Spleen (tissue), 11 donors: ENCODE measurements at regions not wholly inside any gene's neighbourhood (a gene's known extent, or its start where the extent isn't known, plus 50 kb on each side); places are given as distances from the start of the nearest gene placed in this dataset.

Source experiments
- DNase-seq: peaks from one replicate; pipeline ENCODE4 v3.0.0-alpha.2; 2020
- H3K27ac ChIP-seq, 8 donors: fragments of 200-600 bp; sonication (generic) in 7 of 8; 1 replicate in 4 of 8; 2 replicates in 4 of 8; pipeline versions ENCODE4 v1.5.0 to v1.8.0; 2016 to 2021; ENCODE audit warnings: inconsistent platforms in 4 of 8, mild to moderate bottlenecking in 4 of 8, moderate library complexity in 1 of 8
- H3K27me3 ChIP-seq, 7 donors: fragments of 200-600 bp; sonication (generic) in 6 of 7; replicated peaks in 1 of 7; 1 replicate in 4 of 7; 2 replicates in 3 of 7; pipeline versions ENCODE4 v1.5.0 to v1.8.0; 2016 to 2021; ENCODE audit warnings: inconsistent platforms in 3 of 7, mild to moderate bottlenecking in 1 of 7
- H3K36me3 ChIP-seq, 6 donors: fragments of 200-600 bp; sonication (generic) in 5 of 6; 1 replicate in 4 of 6; 2 replicates in 2 of 6; pipeline versions ENCODE4 v1.5.0 to v1.8.0; 2016 to 2021; ENCODE audit warnings: inconsistent platforms in 2 of 6
- H3K4me1 ChIP-seq, 6 donors: fragments of 200-600 bp; sonication (generic) in 5 of 6; 1 replicate in 3 of 6; 2 replicates in 3 of 6; pipeline versions ENCODE4 v1.5.0 to v1.8.0; 2016 to 2021; ENCODE audit warnings: inconsistent platforms in 3 of 6
- H3K4me3 ChIP-seq, 8 donors: fragments of 200-600 bp; sonication (generic) in 7 of 8; 1 replicate in 4 of 8; 2 replicates in 4 of 8; pipeline versions ENCODE4 v1.5.0 to v1.8.0; 2016 to 2021; ENCODE audit warnings: inconsistent platforms in 4 of 8, mild to moderate bottlenecking in 4 of 8, moderate library complexity in 2 of 8
- H3K9me3 ChIP-seq, 8 donors: fragments of 200-600 bp; sonication (generic) in 7 of 8; 1 replicate in 4 of 8; 2 replicates in 4 of 8; pipeline versions ENCODE4 v1.5.0 to v1.8.0; 2016 to 2021; ENCODE audit warnings: inconsistent platforms in 4 of 8
- POLR2A ChIP-seq, 3 donors: fragments of 450-650 bp; IDR thresholded peaks; one replicate each; pipeline ENCODE4 v1.5.1; 2017; ENCODE audit warnings: antibody characterized with exemption in 3 of 3, mild to moderate bottlenecking in 1 of 3
- POLR2AphosphoS5 ChIP-seq, 3 donors: sonication (generic); formaldehyde crosslinking; IDR thresholded peaks; one replicate each; pipeline ENCODE4 v1.5.1; 2017; ENCODE audit warnings: antibody characterized with exemption in 3 of 3
- WGBS, 5 donors: extraction: QIAGEN DNeasy Blood & Tissue Kit in 3 of 5; methylation state at CpG; one replicate each; pipeline versions ENCODE4 v1.1.5 to v1.1.7; 2013 to 2018; 5-methylcytosine and 5-hydroxymethylcytosine counted together
- intact Hi-C: fragments of 100-400 bp; cut with DNase I; formaldehyde crosslinking; loops from one replicate; pipeline ENCODE4 v1.15.0; 2023; ENCODE audit warnings: low total_unique reads
- TF ChIP-seq, protein P1 (sequence below), 11 experiments: fragments of 200-600 bp in 7 of 11; fragments of 450-650 bp in 4 of 11; sonication (generic) in 4 of 11; IDR thresholded peaks in 8 of 11; conservative IDR thresholded peaks in 3 of 11; 1 replicate in 7 of 11; 2 replicates in 4 of 11; pipeline versions ENCODE4 v1.4.0 to v1.8.0; 2016 to 2021; ENCODE audit warnings: antibody characterized with exemption in 11 of 11, inconsistent platforms in 4 of 11, mild to moderate bottlenecking in 1 of 11
- donor health status: healthy with polysubstance abuse.
- donor health status: DM: no; HTN: no; CAD: no; lungs with moderate emphysema.
- donor health status: DM: no; HTN: no; CAD: no.
- donor health status: Bipolar disorder and iron deficiency.
- donor health status: healthy.
- donor health status: DM: no; HTN: no; CAD: no.
- donor health status: DM: yes; HTN: yes; CAD: no.

- intact Hi-C loops: loop anchor here (5.0 kb wide), 1 partner anchor 105 kb away; no protein-coding TSS in a partner anchor
- H3K4me1 ChIP-seq: peaks cover 0 to 35% (median 25%) of the 10 kb centered on the region in 6 donors
- H3K4me3 ChIP-seq: no peak overlapping the region
- peaks cover 0 to 11% (median 3%) of the 10 kb centered on the region in 8 donors for H3K9me3 ChIP-seq
- peaks cover 0 to 52% (median 0%) of the 10 kb centered on the region in 7 donors for H3K27me3 ChIP-seq
- no peaks in the 10 kb centered on the region for H3K36me3 ChIP-seq
- TF ChIP-seq, protein P1, sequence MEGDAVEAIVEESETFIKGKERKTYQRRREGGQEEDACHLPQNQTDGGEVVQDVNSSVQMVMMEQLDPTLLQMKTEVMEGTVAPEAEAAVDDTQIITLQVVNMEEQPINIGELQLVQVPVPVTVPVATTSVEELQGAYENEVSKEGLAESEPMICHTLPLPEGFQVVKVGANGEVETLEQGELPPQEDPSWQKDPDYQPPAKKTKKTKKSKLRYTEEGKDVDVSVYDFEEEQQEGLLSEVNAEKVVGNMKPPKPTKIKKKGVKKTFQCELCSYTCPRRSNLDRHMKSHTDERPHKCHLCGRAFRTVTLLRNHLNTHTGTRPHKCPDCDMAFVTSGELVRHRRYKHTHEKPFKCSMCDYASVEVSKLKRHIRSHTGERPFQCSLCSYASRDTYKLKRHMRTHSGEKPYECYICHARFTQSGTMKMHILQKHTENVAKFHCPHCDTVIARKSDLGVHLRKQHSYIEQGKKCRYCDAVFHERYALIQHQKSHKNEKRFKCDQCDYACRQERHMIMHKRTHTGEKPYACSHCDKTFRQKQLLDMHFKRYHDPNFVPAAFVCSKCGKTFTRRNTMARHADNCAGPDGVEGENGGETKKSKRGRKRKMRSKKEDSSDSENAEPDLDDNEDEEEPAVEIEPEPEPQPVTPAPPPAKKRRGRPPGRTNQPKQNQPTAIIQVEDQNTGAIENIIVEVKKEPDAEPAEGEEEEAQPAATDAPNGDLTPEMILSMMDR (IDR thresholded peaks at IDR 0.05 in 8 of 11, conservative IDR thresholded peaks at IDR 0.05 in 3 of 11): no peak
- no peak for TF ChIP-seq POLR2AphosphoS5 (IDR thresholded peaks at IDR 0.05)
- no peak for TF ChIP-seq POLR2A (IDR thresholded peaks at IDR 0.05)
- DNase-seq: no peak
- H3K27ac ChIP-seq: no peak overlapping the region
- WGBS, 5 donors: 0 to 30% (median 10%) methylated on average over 1 of the region's 1 CpG
These were observed 56.0 kb upstream of the COMTD1 start for GRCh38 chr10:75291805-75292204.

- Histone ChIP-seq H3K36me3 (no peaks in the 10 kb centered on the region), H3K27me3 (peaks cover 0 to 22% (median 0%) of the 10 kb centered on the region in 7 donors), H3K9me3 (peaks cover 0 to 11% (median 3%) of the 10 kb centered on the region in 8 donors), H3K4me3 (no peak overlapping the region), H3K4me1 (peaks cover 0 to 17% (median 7%) of the 10 kb centered on the region in 6 donors), H3K27ac (no peak overlapping the region)
- no peak for DNase-seq
- WGBS, 5 donors: 79 to 96% (median 91%) methylated on average over 5 to 6 of the region's 6 CpGs
- TF ChIP-seq POLR2A (IDR thresholded peaks at IDR 0.05) (no peak), POLR2AphosphoS5 (IDR thresholded peaks at IDR 0.05) (no peak)
- intact Hi-C loops: no loop called here
These were observed 52.5 kb upstream of the COMTD1 start for GRCh38 chr10:75288140-75288711.

- Histone ChIP-seq H3K4me3 (no peak overlapping the region), H3K9me3 (peaks cover 0 to 11% (median 3%) of the 10 kb centered on the region in 8 donors), H3K27ac (no peak overlapping the region), H3K4me1 (peaks cover 0 to 21% (median 9%) of the 10 kb centered on the region in 6 donors), H3K27me3 (peaks cover 0 to 21% (median 0%) of the 10 kb centered on the region in 7 donors), H3K36me3 (no peaks in the 10 kb centered on the region)
- 91 to 96% (median 95%) methylated on average over 4 of the region's 4 CpGs for WGBS, 5 donors
- TF ChIP-seq POLR2A (IDR thresholded peaks at IDR 0.05) (no peak), POLR2AphosphoS5 (IDR thresholded peaks at IDR 0.05) (no peak)
- no peak for DNase-seq
- intact Hi-C loops: no loop called here
These were observed 51.9 kb upstream of the COMTD1 start for GRCh38 chr10:75287697-75288096.

- Histone ChIP-seq H3K4me1 (peaks cover 0 to 24% (median 12%) of the 10 kb centered on the region in 6 donors), H3K4me3 (no peak overlapping the region), H3K27ac (no peak overlapping the region), H3K36me3 (no peaks in the 10 kb centered on the region), H3K27me3 (peaks cover 0 to 18% (median 0%) of the 10 kb centered on the region in 7 donors), H3K9me3 (peaks cover 0 to 11% (median 3%) of the 10 kb centered on the region in 8 donors)
- DNase-seq: no peak
- no peak for TF ChIP-seq POLR2AphosphoS5 (IDR thresholded peaks at IDR 0.05)
- TF ChIP-seq, protein P1 (IDR thresholded peaks at IDR 0.05 in 8 of 11, conservative IDR thresholded peaks at IDR 0.05 in 3 of 11): no peak
- TF ChIP-seq POLR2A (IDR thresholded peaks at IDR 0.05): no peak
- WGBS, 5 donors: 75 to 90% (median 82%) methylated on average over 1 to 2 of the region's 2 CpGs
- intact Hi-C loops: no loop called here
These were observed 51.1 kb upstream of the COMTD1 start for GRCh38 chr10:75286901-75287300.
